GM21390 (cell line): ENCODE measurements at regions not wholly inside any gene's neighbourhood (a gene's known extent, or its start where the extent isn't known, plus 50 kb on each side); places are given as distances from the start of the nearest gene placed in this dataset.
A peak's percentile ranks its signal among the peaks of the same experiment; 100 is the strongest.
"Not testable (repeated sequence)": the region's sequence is repeated elsewhere in the genome, so short reads cannot be mapped to it uniquely, and the experiment has no call there.

Experiments used
- ATAC-seq: cut with Tn5 transposase; IDR thresholded peaks from one replicate; pipeline ENCODE4 v1.9.1; 2021; ENCODE audit not compliant: unreplicated experiment

- not testable (repeated sequence) for ATAC-seq
Observed at GRCh38 chr14:105675905-105676670, 149.7 kb downstream of the TMEM121 start.

- ATAC-seq, result not testable (repeated sequence)
Observed at GRCh38 chr14:105678057-105678456, 151.7 kb downstream of the TMEM121 start.

- ATAC-seq, result not testable (repeated sequence)
Observed at GRCh38 chr14:105678996-105679958, 152.9 kb downstream of the TMEM121 start.

- peak; percentile 50 for ATAC-seq
Observed at GRCh38 chr14:105679959-105680735, 153.8 kb downstream of the TMEM121 start.

GRCh38 chr14:105680736-105681098 is 154.3 kb downstream of the TMEM121 start:
- ATAC-seq, result peak; percentile 38

- ATAC-seq, result not testable (repeated sequence)
Observed at GRCh38 chr14:105681606-105682185, 155.3 kb downstream of the TMEM121 start.

GRCh38 chr14:105682442-105682841 is 156.1 kb downstream of the TMEM121 start:
- ATAC-seq, result not testable (repeated sequence)

GRCh38 chr14:105682956-105683570 is 156.7 kb downstream of the TMEM121 start:
- ATAC-seq, result no peak

- ATAC-seq, result not testable (repeated sequence)
Observed at GRCh38 chr14:105684056-105684455, 157.7 kb downstream of the TMEM121 start.

- ATAC-seq, result not testable (repeated sequence)
Observed at GRCh38 chr14:105684597-105684996, 158.2 kb downstream of the TMEM121 start.

GRCh38 chr14:105685003-105685402 is 158.6 kb downstream of the TMEM121 start:
- no peak for ATAC-seq

- ATAC-seq, result not testable (repeated sequence)
Observed at GRCh38 chr14:105685605-105686004, 159.2 kb downstream of the TMEM121 start.

- not testable (repeated sequence) for ATAC-seq
Observed at GRCh38 chr14:105686050-105686449, 159.7 kb downstream of the TMEM121 start.

GRCh38 chr14:105686462-105687170 is 160.2 kb downstream of the TMEM121 start:
- ATAC-seq, result not testable (repeated sequence)

- ATAC-seq, result not testable (repeated sequence)
Observed at GRCh38 chr14:105687171-105688022, 161.0 kb downstream of the TMEM121 start.

- ATAC-seq, result peak; percentile 32
Observed at GRCh38 chr14:105688023-105688351, 161.6 kb downstream of the TMEM121 start.

GRCh38 chr14:105688664-105689221 is 162.4 kb downstream of the TMEM121 start:
- ATAC-seq, result not testable (repeated sequence)

- no peak for ATAC-seq
Observed at GRCh38 chr14:105689722-105690121, 163.3 kb downstream of the TMEM121 start.
